ENCODE measurements at regions not wholly inside any gene's neighbourhood (a gene's known extent, or its start where the extent isn't known, plus 50 kb on each side); places are given as distances from the start of the nearest gene placed in this dataset.
"Not testable (repeated sequence)": the region's sequence is repeated elsewhere in the genome, so short reads cannot be mapped to it uniquely, and the experiment has no call there.

- no peak for DNase-seq (ENCODE audit: low read depth)
Observed at GRCh38 chr1:221241157-221241556, 361.9 kb downstream of the HLX start.

- no peak for DNase-seq (ENCODE audit: low read depth)
Observed at GRCh38 chr1:221241592-221241991, 362.3 kb downstream of the HLX start.

GRCh38 chr1:221246067-221246466 is 366.8 kb downstream of the HLX start:
- no peak for DNase-seq (ENCODE audit: low read depth)

- no peak for DNase-seq (ENCODE audit: low read depth)
Observed at GRCh38 chr1:221246628-221247415, 367.6 kb downstream of the HLX start.

- no peak for DNase-seq (ENCODE audit: low read depth)
Observed at GRCh38 chr1:221251580-221251979, 372.3 kb downstream of the HLX start.

- DNase-seq (ENCODE audit: low read depth) = no peak
Observed at GRCh38 chr1:221254813-221255212, 375.6 kb downstream of the HLX start.

GRCh38 chr1:221256773-221257172 is 377.5 kb downstream of the HLX start:
- DNase-seq (ENCODE audit: low read depth) = no peak

- not testable (repeated sequence) for DNase-seq (ENCODE audit: low read depth)
Observed at GRCh38 chr1:221257548-221257947, 378.3 kb downstream of the HLX start.

GRCh38 chr1:221262677-221263076 is 383.4 kb downstream of the HLX start:
- not testable (repeated sequence) for DNase-seq (ENCODE audit: low read depth)

- DNase-seq (ENCODE audit: low read depth) = peak; percentile 95
Observed at GRCh38 chr1:221263831-221264767, 384.9 kb downstream of the HLX start.

GRCh38 chr1:221264848-221265247 is 385.6 kb downstream of the HLX start:
- no peak for DNase-seq (ENCODE audit: low read depth)

GRCh38 chr1:221268295-221268694 is 389.1 kb downstream of the HLX start:
- peak; percentile 84 for DNase-seq (ENCODE audit: low read depth)

- DNase-seq (ENCODE audit: low read depth) = peak; percentile 75
Observed at GRCh38 chr1:221271701-221272100, 392.5 kb downstream of the HLX start.

- no peak for DNase-seq (ENCODE audit: low read depth)
Observed at GRCh38 chr1:221272940-221273339, 393.7 kb downstream of the HLX start.

GRCh38 chr1:221274373-221274772 is 395.1 kb downstream of the HLX start:
- DNase-seq (ENCODE audit: low read depth) = peak; percentile 22

GRCh38 chr1:221276896-221277409 is 397.7 kb downstream of the HLX start:
- no peak for DNase-seq (ENCODE audit: low read depth)

GRCh38 chr1:221279146-221279545 is 399.9 kb downstream of the HLX start:
- DNase-seq (ENCODE audit: low read depth) = peak; percentile 6

- peak; percentile 4 for DNase-seq (ENCODE audit: low read depth)
Observed at GRCh38 chr1:221283532-221283931, 404.3 kb downstream of the HLX start.

- peak; percentile 80 for DNase-seq (ENCODE audit: low read depth)
Observed at GRCh38 chr1:221284028-221284427, 404.8 kb downstream of the HLX start.

GRCh38 chr1:221284991-221285390 is 405.7 kb downstream of the HLX start:
- DNase-seq (ENCODE audit: low read depth) = not testable (repeated sequence)

- DNase-seq (ENCODE audit: low read depth) = not testable (repeated sequence)
Observed at GRCh38 chr1:221285458-221286210, 406.4 kb downstream of the HLX start.

All from myocyte (in vitro differentiated cells).